Glomerular visceral epithelial cell (primary cell): ENCODE measurements at regions not wholly inside any gene's neighbourhood (a gene's known extent, or its start where the extent isn't known, plus 50 kb on each side); places are given as distances from the start of the nearest gene placed in this dataset.
"Not testable (repeated sequence)": the region's sequence is repeated elsewhere in the genome, so short reads cannot be mapped to it uniquely, and the experiment has no call there.

ENCODE experiments used
- DNase-seq: peaks from one replicate; pipeline ENCODE4 v3.0.0-alpha.2; 2016; ENCODE audit errors: extremely low spot score

GRCh38 chr15:87672309-87673288, 583.9 kb downstream of the NTRK3 start:
- DNase-seq = peak; percentile 44

GRCh38 chr15:87671289-87671688, 585.2 kb downstream of the NTRK3 start:
- no peak for DNase-seq

GRCh38 chr15:87669846-87670245, 586.7 kb downstream of the NTRK3 start:
- DNase-seq = no peak

GRCh38 chr15:87668768-87669564, 587.6 kb downstream of the NTRK3 start:
- DNase-seq = peak; percentile 38

- no peak for DNase-seq
Observed at GRCh38 chr15:87667643-87668042, 588.9 kb downstream of the NTRK3 start.

GRCh38 chr15:87662575-87662974, 594.0 kb downstream of the NTRK3 start:
- DNase-seq = no peak

- no peak for DNase-seq
Observed at GRCh38 chr15:87661454-87662355, 594.8 kb downstream of the NTRK3 start.

GRCh38 chr15:87660251-87661129, 596.0 kb downstream of the NTRK3 start:
- DNase-seq = no peak

- DNase-seq = no peak
Observed at GRCh38 chr15:87656372-87656771, 600.2 kb downstream of the NTRK3 start.

- DNase-seq = no peak
Observed at GRCh38 chr15:87653646-87654045, 602.9 kb downstream of the NTRK3 start.

GRCh38 chr15:87649175-87649574, 607.4 kb downstream of the NTRK3 start:
- no peak for DNase-seq

GRCh38 chr15:87648278-87648677, 608.3 kb downstream of the NTRK3 start:
- no peak for DNase-seq

- no peak for DNase-seq
Observed at GRCh38 chr15:87645723-87646122, 610.8 kb downstream of the NTRK3 start.

- DNase-seq = not testable (repeated sequence)
Observed at GRCh38 chr15:87642997-87643396, 613.5 kb downstream of the NTRK3 start.

GRCh38 chr15:87639305-87640011, 617.1 kb downstream of the NTRK3 start:
- DNase-seq = no peak

- DNase-seq = no peak
Observed at GRCh38 chr15:87638554-87639083, 617.9 kb downstream of the NTRK3 start.

- no peak for DNase-seq
Observed at GRCh38 chr15:87634361-87634760, 622.2 kb downstream of the NTRK3 start.

- no peak for DNase-seq
Observed at GRCh38 chr15:87633525-87633924, 623.0 kb downstream of the NTRK3 start.

- DNase-seq = no peak
Observed at GRCh38 chr15:87632364-87632763, 624.2 kb downstream of the NTRK3 start.

GRCh38 chr15:87631775-87632174, 624.8 kb downstream of the NTRK3 start:
- no peak for DNase-seq
